Breast epithelium (tissue), 4 donors: ENCODE measurements at regions not wholly inside any gene's neighbourhood (a gene's known extent, or its start where the extent isn't known, plus 50 kb on each side); places are given as distances from the start of the nearest gene placed in this dataset.

Experiments
- DNase-seq, 2 donors: peaks; one replicate each; pipeline ENCODE4 v3.0.0-alpha.2; 2019; ENCODE audit warnings: low spot score in 2 of 2
- H3K27ac ChIP-seq, 2 donors: fragments of 200-600 bp; sonication (generic) in 1 of 2; one replicate each; pipeline ENCODE4 v1.5.1; 2016 to 2019; ENCODE audit warnings: mild to moderate bottlenecking in 1 of 2
- H3K27me3 ChIP-seq, 2 donors: fragments of 200-600 bp; sonication (generic) in 1 of 2; one replicate each; pipeline versions ENCODE4 v1.5.1 to v1.6.0; 2017 to 2019; ENCODE audit warnings: control low read depth in 1 of 2, mild to moderate bottlenecking in 1 of 2
- H3K36me3 ChIP-seq: fragments of 200-600 bp; one replicate; pipeline ENCODE4 v1.5.1; 2019
- H3K4me1 ChIP-seq, 2 donors: fragments of 200-600 bp; sonication (generic); one replicate each; pipeline ENCODE4 v1.5.1; 2016 to 2019; ENCODE audit warnings: control low read depth in 1 of 2
- H3K4me3 ChIP-seq, 3 donors: fragments of 200-600 bp; sonication (generic); 1 replicate in 2 of 3; 2 replicates in 1 of 3; pipeline ENCODE4 v1.5.1; 2016 to 2019; ENCODE audit warnings: mild to moderate bottlenecking in 3 of 3, moderate library complexity in 2 of 3
- H3K9me3 ChIP-seq, 2 donors: fragments of 200-600 bp; sonication (generic) in 1 of 2; one replicate each; pipeline ENCODE4 v1.5.1; 2016 to 2019; ENCODE audit warnings: control low read depth in 1 of 2
- CTCF ChIP-seq, 3 donors: fragments of 450-650 bp; IDR thresholded peaks; one replicate each; pipeline ENCODE4 v1.5.1; 2016 to 2017; ENCODE audit warnings: antibody characterized with exemption in 3 of 3, mild to moderate bottlenecking in 3 of 3, moderate library complexity in 3 of 3
- POLR2A ChIP-seq: fragments of 450-650 bp; IDR thresholded peaks from one replicate; pipeline ENCODE4 v1.6.1; 2016; ENCODE audit warnings: antibody characterized with exemption, mild to moderate bottlenecking, moderate library complexity
- POLR2AphosphoS5 ChIP-seq, 3 donors: sonication (generic); formaldehyde crosslinking; IDR thresholded peaks; one replicate each; pipeline ENCODE4 v1.6.1; 2017; ENCODE audit warnings: antibody characterized with exemption in 3 of 3
- intact Hi-C: fragments of 100-400 bp; cut with DNase I; formaldehyde crosslinking; loops from one replicate; pipeline ENCODE4 v1.15.1; 2023; ENCODE audit warnings: low total_unique reads

DNA sequence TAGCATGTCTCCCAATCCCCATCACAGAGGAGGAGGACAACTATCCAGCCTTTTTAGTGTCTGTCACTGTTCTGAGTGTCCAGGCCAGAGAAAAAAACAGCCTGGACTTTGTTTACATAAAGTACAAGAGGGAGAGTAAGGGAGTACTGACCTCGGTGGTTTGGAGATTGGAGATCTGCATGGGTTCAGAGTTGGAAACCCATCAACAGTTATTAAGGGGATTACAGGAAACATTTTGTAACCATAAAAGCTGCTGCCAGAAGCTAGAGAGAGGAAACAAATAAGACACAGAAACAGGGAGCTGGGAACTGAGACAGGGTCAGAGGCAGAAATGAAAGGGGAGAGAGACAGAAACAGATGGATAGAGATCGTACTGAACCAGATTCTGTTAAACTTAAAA lies 131.5 kb upstream of the CTTNBP2NL start:
- no peak for TF ChIP-seq POLR2A
- TF ChIP-seq CTCF (IDR thresholded peaks at IDR 0.05): no peak
- no peak for TF ChIP-seq POLR2AphosphoS5 (IDR thresholded peaks at IDR 0.05)
- no peaks in the 10 kb centered on the region for H3K27me3 ChIP-seq
- H3K27ac ChIP-seq: peak overlapping the region in 1 of 2 donors; percentile 85
- no peak overlapping the region for H3K4me3 ChIP-seq
- no peaks in the 10 kb centered on the region for H3K4me1 ChIP-seq
- intact Hi-C loops: no loop called here
- H3K9me3 ChIP-seq: no peaks in the 10 kb centered on the region
- no peaks in the 10 kb centered on the region for H3K36me3 ChIP-seq
- no peak for DNase-seq

- no peak for DNase-seq
- H3K27me3 ChIP-seq: no peaks in the 10 kb centered on the region
- H3K4me3 ChIP-seq: no peak overlapping the region
- no peaks in the 10 kb centered on the region for H3K36me3 ChIP-seq
- TF ChIP-seq CTCF (IDR thresholded peaks at IDR 0.05) (no peak), POLR2AphosphoS5 (IDR thresholded peaks at IDR 0.05) (no peak), POLR2A (no peak)
- peak overlapping the region in 1 of 2 donors; percentile 85 for H3K27ac ChIP-seq
- H3K4me1 ChIP-seq: no peaks in the 10 kb centered on the region
- intact Hi-C loops: no loop called here
- H3K9me3 ChIP-seq: no peaks in the 10 kb centered on the region
These were observed 130.1 kb upstream of the CTTNBP2NL start for GRCh38 chr1:112265931-112266330.

DNA sequence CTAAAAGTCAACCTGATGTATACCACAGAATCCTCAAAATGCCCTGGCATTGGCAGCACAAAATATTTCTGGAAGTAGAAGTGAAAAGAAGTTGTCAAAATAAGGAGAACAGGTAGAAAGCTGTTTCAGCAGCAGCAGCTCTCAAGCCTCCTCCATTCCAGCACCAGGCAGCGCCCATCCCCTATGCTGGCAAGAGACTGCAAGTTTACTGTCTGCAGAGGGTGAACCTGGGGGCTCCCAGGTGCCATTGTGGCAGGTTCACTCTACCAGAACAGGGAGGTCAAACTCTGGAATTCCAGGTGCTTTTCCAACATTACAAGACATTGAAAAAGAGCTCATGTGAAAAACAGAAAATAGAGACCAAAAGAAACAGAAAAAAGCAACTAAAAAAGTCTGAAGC lies 128.8 kb upstream of the CTTNBP2NL start:
- TF ChIP-seq CTCF (IDR thresholded peaks at IDR 0.05) (no peak), POLR2A (no peak), POLR2AphosphoS5 (IDR thresholded peaks at IDR 0.05) (no peak)
- Histone ChIP-seq H3K9me3 (no peaks in the 10 kb centered on the region), H3K27ac (no peak overlapping the region), H3K4me3 (no peak overlapping the region), H3K36me3 (no peaks in the 10 kb centered on the region), H3K4me1 (no peaks in the 10 kb centered on the region), H3K27me3 (no peaks in the 10 kb centered on the region)
- no peak for DNase-seq
- intact Hi-C loops: no loop called here

DNA sequence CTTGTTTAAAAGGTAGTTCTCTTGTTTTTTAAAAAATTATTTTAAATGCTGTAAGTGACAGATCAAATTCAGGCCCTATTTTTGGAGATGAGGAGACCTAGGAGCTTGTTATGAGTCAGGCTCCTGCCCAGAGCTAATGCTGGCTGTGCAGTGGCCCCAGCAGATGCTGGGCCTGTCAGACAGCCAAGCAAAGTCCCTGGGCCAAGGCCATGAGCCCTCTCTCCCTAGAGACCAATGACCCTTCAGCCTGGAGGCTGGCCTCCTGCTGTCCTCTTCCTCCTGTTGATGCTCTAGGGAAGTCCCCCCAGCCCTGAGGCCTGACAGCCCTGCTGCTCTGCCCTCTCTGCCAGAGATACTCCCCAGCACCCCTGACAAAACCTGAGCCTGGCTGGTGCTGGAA lies 128.1 kb upstream of the CTTNBP2NL start:
- Histone ChIP-seq H3K4me1 (no peaks in the 10 kb centered on the region), H3K36me3 (no peaks in the 10 kb centered on the region), H3K27ac (peak overlapping the region in 1 of 2 donors; percentile 62), H3K9me3 (no peaks in the 10 kb centered on the region), H3K4me3 (no peak overlapping the region), H3K27me3 (no peaks in the 10 kb centered on the region)
- TF ChIP-seq POLR2A (no peak), POLR2AphosphoS5 (IDR thresholded peaks at IDR 0.05) (no peak), CTCF (IDR thresholded peaks at IDR 0.05) (no peak)
- intact Hi-C loops: no loop called here
- no peak for DNase-seq

GRCh38 chr1:112268408-112268807 lies 127.6 kb upstream of the CTTNBP2NL start:
- H3K36me3 ChIP-seq: no peaks in the 10 kb centered on the region
- peak overlapping the region in 1 of 2 donors; percentile 62 for H3K27ac ChIP-seq
- H3K27me3 ChIP-seq: no peaks in the 10 kb centered on the region
- intact Hi-C loops: no loop called here
- no peaks in the 10 kb centered on the region for H3K9me3 ChIP-seq
- H3K4me1 ChIP-seq: no peaks in the 10 kb centered on the region
- no peak overlapping the region for H3K4me3 ChIP-seq
- DNase-seq: no peak
- TF ChIP-seq POLR2AphosphoS5 (IDR thresholded peaks at IDR 0.05) (no peak), CTCF (IDR thresholded peaks at IDR 0.05) (no peak), POLR2A (no peak)
